ENCODE measurements at regions not wholly inside any gene's neighbourhood (a gene's known extent, or its start where the extent isn't known, plus 50 kb on each side); places are given as distances from the start of the nearest gene placed in this dataset.

DNA sequence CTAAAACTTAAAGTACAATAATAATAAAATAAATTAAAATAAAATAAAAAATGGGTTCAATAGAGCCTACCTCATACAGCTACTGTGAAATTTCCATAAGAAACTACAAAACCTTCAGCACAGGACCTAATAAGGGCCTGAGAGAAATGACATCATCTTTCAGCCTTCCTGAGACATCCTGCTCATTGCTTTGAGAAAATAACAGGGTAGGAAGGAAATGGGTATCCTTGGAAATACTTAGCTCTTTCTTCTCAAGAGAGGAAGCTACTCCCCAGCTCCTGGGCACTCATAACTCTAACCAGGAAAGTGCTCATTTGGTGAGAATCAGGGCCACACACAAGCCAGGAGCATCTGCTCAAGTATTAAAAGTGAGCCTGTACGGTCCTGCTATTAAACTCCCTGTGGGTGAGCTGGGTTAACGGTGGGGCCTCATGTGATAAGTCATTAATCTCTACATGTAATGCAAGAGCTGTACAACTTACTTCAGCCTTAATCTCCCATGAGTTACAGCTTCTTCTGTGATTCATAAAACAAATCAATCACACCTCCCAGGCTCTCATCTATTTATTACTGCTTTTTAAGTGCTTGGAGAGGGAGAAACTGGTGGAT is 141.4 kb downstream of the MAFB start:
- DNase-seq (ENCODE audit: low spot score in 2 of 2) (no peak), FAIRE-seq (no peak)

DNA sequence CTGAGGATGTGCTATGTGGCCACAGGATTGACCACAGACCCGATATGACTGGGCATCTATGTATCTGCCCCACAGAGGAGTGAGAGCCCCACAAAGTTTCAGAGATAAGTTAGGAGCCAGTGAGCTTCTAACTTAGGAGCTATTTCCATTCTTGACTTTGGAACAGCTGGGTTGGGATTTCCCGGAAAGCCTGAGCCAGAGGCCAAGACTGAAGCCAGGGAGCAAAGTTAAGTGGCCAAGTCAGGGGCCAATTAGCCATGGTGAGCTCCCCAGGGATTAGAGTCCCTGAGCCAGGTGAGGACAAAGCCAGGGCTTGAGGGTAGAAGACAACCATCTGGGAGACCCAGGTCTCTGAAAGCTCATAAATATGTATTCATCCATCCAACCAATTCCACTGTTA is 143.6 kb downstream of the MAFB start:
- DNase-seq (ENCODE audit: low spot score in 2 of 2) (no peak), FAIRE-seq (no peak)

DNA sequence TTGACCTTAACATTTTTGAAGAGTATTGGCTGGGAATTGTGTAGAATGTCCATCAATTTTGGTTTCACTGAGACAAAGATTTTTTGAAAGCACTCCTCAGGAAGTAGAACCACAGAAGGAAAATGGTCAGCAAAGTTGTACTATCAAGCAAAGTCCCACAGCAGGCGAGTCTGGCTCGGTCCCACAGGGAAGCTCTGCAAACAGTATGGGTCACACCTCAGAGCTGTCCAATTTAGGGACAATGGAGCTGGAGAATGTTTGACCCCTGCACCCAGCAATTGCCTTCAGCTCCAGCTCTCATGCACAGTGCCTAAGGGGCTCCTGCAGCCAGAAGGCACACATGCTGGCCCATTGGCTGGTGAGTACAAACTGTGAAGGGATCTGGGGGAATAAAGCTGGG is 147.0 kb downstream of the MAFB start:
- FAIRE-seq: no peak
- no peak for DNase-seq (ENCODE audit: low spot score in 2 of 2)

DNA sequence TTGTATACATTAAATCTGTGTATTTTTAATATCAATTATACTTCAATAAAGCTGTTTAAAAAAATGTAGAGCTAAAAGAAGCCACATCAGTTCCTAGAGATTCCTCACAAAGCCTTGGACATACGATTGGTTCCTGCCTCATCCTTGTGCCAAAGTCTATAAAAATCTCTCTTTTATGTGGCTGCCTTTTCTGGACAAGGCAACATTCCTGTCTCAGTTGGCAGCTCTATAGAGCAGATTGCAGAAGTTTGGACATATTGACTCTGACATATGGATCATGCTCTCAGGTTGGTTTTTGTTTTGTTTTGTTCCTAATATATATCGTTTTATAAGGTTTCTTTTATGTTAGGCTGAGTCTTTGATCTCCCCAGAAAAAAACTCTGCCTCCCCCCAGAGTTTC is 148.9 kb downstream of the MAFB start:
- FAIRE-seq (no peak), DNase-seq (ENCODE audit: low spot score in 2 of 2) (no peak)

DNA sequence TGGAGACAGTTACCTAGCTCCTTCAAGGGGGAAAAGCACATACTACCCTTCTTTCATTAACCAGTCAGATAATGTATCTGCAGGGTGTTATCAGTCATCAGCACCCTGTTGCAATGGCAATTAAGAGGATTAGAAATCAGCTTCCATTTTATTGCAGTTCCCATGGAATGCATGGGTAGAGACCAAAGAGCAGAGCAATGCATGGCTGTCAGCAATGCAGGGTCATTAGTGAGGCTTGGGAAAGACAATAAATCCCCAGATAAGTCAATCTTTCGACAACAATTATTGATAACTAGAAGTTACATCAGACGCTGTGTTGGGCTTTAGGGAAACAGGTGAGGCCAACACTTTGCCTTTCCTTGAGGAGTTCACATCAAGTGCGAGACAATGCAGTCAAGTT is 150.9 kb downstream of the MAFB start:
- no peak for DNase-seq (ENCODE audit: low spot score in 2 of 2)
- FAIRE-seq: no peak

DNA sequence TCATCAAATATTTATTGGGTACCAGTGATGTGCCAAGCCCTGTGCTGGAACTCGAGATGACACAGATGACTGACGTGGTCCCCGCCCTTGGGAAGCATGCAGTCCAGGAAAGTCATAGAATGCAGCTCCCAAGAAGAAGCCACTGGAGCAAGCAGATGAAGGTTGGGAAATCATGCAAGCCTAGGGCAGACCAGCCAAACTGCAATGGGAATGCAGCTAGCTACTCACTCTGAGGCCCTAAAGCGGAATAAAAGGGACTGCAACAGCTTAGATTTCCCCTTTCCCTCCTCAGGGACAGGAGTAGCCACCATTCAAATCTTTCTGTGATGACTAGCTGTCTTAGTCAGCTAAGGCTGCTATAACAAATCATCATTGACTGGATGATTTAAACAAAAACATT is 152.2 kb downstream of the MAFB start:
- DNase-seq (ENCODE audit: low spot score in 2 of 2) (no peak), FAIRE-seq (no peak)

DNA sequence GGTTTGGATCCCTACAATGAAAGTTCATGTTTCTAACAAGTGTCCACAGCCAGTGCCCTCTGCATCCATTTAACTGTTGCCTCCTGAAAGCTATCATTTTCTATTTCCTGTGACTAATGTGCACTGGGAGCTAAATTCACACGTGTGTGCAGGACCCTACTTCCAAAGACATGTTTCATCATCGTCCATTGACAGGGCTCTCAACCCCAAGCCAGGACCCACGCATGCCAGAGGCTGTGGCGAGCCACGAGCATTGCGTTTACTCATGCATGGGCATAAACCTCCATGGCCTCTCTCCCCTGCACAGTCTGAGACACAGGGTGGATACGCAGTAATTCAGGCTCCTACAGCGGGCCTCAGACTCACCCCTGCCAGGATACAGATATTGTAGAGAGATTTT is 153.2 kb downstream of the MAFB start:
- DNase-seq (ENCODE audit: low spot score in 2 of 2) (no peak), FAIRE-seq (no peak)

DNA sequence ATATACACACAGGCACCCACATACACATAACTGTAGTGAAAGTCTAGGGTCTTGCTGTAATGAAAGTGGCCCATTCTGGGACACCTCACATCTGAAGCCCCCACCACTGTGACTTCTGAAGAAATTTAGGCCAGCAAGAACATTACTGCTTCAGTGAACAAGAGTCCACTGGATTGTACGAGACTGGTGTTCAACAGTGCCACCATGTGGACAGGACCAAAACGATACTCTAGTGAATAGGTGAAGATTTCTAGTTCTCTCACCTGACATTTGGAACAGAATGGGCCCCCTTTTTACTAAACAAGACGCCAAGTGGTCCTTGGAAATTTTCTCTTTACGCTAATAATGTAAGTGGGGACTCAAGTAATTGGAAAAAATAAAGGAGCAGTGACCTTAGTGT is 156.9 kb downstream of the MAFB start:
- FAIRE-seq: no peak
- no peak for DNase-seq (ENCODE audit: low spot score in 2 of 2)

DNA sequence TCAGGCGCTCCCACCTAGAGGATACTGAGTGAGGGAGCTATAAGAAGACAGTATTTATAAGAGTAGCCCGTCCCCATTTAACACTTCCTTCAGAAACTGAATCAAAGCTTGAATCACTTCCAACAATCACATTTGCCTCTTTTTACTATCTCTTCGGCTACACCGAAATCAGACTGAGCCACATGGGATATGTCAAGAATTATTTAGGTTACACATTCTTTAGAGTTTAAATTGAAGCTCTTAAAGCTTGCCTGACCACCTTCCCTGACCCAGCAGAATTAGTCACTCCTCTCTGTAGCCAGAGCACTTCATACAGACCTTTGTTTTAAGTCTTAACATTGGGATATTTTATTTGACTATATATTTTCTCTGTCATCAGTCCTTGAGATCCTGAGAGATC is 163.7 kb downstream of the MAFB start:
- no peak for FAIRE-seq
- DNase-seq (ENCODE audit: low spot score in 2 of 2): no peak

DNA sequence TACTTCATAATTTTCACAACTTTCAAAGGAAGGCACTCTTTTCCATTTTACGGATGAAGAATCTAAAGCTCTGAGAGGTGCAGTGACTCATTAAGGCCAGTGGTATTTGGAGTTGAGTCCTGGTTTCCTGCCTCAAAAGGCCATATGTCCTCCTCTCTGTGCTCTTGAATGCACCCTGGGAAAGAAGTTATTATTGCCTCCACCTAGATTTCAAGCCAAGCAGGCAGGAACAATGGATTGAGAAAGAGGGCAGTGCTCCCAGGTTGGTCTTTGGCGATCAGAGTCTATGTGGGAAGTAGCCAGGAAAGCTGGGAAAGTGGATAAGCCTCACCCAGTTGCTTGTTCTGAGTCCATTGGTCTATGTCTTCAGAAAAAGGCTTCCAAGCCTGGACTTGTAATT is 165.0 kb downstream of the MAFB start:
- DNase-seq (ENCODE audit: low spot score in 2 of 2) (no peak), FAIRE-seq (no peak)

DNA sequence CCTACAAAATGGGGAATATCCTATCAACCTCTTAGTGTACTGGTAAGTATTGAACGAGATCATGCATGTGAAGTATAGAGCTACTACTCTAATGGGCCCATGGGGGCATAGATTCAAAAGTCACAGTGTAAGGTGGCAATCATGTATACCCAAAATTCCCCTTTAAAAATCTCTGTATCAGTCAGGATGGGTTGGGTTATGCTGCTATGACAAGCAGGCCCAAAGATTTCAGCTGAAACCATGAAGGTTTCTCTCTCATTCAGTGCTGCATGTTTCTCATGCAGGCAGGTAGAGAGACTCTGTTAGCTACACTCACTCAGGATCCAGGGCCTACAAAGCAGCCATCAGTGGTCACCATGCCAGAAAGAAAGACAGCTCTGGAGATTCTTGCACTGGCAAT is 166.6 kb downstream of the MAFB start:
- no peak for FAIRE-seq
- no peak for DNase-seq (ENCODE audit: low spot score in 2 of 2)

DNA sequence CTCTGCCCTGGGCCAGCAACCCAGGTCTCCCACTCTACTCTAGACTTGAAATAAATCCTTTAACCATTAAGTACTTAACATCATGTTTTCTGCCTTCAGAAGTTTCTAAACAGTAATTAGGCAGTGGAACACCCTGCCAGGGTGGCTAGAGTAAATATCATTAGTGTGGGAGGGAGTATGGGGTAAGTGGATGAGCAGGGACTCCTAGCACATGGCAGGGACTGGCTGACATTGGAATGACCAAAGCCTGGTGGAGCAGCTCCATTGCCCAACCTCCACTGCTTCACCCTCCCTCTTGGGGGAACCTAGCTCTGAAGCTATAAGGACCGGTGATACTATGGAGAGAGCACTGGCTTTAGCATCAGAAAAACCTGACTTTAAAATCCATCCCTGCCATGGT is 167.1 kb downstream of the MAFB start:
- FAIRE-seq (no peak), DNase-seq (ENCODE audit: low spot score in 2 of 2) (no peak)

DNA sequence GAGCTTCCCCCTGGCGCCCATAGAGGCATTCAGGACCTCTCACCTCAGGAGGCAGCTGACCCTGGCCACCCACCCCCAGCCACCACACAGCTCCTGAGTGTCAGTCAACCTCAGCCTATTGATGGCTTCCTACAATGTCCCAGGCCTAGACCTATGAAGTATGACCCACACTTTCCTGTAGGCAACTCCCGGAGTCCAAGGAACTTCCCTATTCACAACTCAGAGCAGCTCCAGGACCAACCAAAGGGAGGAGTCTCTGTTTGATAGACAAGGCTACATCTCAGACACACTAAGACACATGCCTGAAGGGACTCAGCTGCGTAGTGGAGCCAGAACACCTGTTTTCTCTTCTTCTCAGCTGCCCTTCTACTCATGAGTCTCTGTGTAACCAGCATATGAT is 169.1 kb downstream of the MAFB start:
- DNase-seq (ENCODE audit: low spot score in 2 of 2): no peak
- no peak for FAIRE-seq

DNA sequence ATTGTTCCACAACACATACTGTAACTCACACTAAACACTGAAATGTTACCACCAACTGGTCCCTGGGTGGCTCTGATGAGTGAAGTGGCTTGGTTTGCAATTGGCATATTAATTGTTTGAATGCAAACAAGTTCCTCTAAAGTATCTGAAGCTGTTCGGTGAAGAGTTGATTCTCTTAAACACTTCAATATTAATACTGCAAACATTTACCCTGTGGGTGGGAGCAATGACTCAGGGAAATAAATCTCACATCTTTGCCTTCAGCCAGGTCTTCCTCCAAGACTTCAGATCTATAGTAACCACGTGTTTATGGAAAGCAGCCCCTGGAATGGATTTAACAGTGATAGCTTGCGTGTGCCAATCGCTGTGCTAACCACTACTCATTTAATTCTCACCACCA is 176.0 kb downstream of the MAFB start:
- DNase-seq (ENCODE audit: low spot score in 2 of 2): no peak

DNA sequence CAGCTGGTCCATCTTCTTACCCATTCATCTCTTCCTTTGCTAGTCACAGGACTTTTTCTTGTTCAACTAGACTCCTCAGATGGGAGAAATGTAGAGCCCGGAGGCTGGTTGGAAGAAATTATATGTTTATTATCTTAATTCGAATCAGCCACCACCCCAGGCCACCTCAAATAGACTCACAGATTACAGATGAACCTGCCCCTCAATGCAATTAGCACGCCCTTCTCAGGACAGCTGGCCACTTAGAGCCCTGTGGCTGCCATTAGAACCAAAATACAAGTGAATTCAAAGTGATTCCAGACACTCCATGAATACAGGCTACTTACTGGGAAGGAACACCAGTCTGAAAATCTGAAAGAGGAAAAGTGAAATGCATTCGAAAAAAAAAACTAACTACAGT is 176.4 kb downstream of the MAFB start:
- DNase-seq (ENCODE audit: low spot score in 2 of 2): no peak
- no peak for FAIRE-seq

More for the DNA sequence above, 176.0 kb downstream of the MAFB start:
- FAIRE-seq: no peak

DNA sequence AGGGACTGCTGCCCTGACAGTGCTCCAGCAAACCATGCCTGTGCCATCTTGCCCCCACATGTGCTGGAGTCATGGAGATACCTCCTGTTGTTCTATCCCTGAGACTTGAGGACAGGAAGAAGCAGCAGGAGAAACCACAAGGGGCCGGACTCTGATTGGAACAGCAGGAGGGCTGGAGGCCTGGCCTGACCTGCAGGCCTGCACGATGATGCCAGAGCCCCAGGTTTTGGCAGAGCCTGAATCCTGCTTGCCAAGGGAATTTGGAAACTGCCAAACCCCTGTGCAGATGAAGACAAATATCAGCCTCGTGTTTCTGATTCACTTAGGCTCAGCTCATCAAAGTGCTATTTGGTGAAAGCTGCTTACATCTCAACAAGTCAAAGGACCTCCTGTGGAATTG is 177.6 kb downstream of the MAFB start:
- DNase-seq (ENCODE audit: low spot score in 2 of 2) (no peak), FAIRE-seq (no peak)

DNA sequence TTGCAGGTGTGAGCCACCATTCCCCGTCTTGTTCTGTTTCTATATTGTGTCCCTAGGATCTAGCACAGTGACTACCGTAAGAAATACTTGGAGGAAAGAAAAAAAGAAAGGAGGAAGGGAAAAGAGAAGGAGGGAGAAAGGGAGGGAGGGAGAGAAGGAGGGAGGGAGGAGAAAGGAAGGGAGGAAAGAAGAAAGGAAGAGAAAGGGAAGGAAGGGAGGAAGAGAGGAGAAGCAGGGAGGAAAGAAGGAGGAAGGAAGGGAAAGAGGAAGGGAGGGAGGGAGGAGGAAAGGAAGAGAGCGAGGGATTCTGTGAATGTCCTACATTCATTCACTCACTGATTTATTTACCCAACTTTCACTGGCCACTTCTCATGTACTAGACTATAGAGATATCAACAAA is 178.4 kb downstream of the MAFB start:
- DNase-seq (ENCODE audit: low spot score in 2 of 2): no peak
- no peak for FAIRE-seq

DNA sequence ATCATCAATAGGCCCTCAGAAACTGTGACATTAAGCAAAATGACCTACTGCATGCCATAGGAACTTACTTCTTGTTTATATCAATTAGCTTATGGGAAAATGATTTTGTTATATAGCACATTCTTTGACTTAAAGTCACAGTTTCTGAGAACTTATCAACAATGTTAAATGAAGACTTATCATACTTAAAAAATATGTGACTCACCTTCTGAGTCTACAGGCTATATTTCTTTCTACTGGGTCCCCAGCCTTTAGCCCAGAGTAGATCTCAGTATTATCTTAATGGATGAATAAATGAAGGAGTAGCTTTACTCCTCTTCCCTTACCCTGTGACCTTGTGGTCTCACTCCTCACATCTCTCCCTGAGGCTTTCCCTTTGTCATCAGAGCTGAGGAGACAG is 180.2 kb downstream of the MAFB start:
- DNase-seq (ENCODE audit: low spot score in 2 of 2) (no peak), FAIRE-seq (no peak)

DNA sequence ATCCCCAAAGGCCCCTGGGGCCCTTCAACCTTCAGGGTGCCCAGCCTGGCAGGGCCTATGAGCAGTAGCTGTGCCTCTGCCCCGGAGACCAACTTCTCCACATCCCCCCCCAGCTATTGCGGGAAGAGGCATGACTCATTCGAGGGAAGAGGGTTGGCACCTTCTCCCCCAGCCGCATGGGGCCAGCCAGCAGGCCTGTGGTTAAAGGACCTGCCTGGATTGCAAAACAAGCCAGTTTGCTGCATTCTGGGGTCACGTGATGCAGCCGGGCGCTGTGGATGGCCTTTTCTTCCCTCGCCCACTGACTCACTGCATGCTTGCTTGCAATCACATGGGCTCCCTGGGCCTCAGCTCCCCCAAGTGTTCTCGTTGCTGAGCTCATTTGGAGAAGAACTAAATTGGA is 182.5 kb downstream of the MAFB start:
- FAIRE-seq: no peak
- peak in 1 of 2 donors; percentile 21 for DNase-seq (ENCODE audit: low spot score in 2 of 2)

DNA sequence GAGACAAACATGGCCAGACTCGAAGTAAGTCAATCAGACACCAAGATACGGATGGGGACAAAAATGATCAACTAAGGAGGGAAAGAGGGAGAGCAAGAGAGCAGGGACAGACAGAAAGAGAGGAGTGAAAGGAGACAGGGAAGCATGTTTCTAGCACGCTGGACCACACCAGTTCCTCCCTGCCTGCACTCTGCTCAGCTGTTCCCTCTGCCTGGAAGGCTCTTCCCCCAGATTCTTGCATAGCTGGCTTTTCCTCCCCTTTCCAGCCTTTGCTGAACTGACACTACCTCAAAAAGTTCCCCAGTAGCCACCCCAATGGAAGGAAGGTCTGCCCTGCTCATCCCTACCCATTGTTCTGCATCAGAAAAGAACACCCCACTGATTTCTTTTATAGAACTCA is 185.9 kb downstream of the MAFB start:
- DNase-seq (ENCODE audit: low spot score in 2 of 2) (no peak), FAIRE-seq (no peak)

DNA sequence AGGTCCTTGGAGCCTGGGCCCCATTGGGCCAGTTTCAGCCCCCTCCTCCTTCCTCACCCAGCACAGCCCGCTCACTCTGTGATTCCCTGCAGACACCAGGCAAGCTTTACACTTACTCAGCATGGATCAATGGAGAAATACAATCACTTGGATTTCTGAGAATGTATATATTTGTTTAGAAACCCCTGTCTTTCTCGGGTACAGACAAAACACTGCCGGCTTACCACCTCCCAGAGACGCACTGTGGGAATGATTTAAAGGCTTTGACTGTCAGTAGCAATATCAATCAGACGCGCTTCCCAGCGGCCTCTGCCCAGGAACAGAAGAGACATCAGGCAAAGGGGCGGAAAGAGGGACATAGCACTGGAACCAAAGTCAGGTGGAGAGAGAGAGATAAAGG is 186.5 kb downstream of the MAFB start:
- FAIRE-seq (no peak), DNase-seq (ENCODE audit: low spot score in 2 of 2) (no peak)

DNA sequence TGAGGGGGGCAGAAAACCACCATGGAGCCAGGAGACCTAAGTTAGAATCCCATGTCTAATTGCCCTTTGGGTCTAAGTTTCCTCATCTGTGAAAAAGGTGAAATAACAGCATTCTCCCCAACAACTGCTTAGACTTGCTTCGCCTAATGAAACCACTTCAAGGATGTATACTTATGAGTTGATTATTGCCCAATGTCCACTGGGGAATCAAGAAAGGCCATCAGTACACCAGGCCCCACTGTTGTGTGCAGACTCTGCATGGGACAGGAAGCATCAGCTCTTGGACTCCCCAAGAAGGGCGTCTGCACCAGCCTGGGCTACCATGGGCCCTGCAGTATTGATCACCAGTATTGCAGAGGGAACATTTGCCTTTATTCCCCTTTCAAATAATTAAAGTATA is 189.6 kb downstream of the MAFB start:
- DNase-seq (ENCODE audit: low spot score in 2 of 2) (no peak), FAIRE-seq (no peak)

DNA sequence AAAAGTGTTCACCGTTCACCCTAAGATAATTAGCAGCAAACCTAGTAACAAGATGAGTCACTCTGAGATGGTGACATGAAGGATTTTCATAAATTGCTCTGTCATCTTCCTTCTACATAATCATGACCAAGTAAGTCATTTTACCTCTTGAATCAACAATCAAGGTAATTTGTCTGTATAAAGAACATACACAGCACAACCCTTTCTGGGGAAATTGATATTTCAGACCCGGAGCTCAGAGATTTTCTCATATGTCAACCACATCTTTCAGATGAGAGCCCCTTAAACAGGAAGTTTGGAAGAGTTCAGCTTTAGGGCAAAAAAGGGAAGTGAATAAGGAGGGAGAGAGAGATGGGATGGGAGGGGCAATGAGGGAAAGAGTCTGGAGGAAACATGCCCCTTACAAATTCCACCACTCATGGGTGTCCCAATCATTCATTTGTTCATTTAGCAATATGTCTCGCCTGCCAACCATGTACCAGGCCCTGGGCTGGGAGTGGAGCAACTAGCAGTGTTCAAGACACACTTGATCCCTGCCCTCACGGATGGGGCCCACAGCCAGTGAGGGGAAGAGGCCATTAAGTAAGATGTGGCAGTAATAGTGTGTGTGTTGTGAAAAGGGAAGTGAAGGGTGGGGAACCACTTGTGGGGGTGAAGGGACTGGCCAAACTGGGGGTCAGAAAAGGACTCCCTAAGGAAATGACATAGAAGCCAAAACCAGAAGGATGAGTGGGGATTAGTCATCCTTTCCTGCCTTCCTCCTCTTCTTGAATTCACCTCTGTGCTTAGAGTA is 190.9 kb downstream of the MAFB start:
- DNase-seq (ENCODE audit: low spot score in 2 of 2) (no peak), FAIRE-seq (no peak)
